Suprapubic skin (tissue), 4 donors: ENCODE measurements at regions not wholly inside any gene's neighbourhood (a gene's known extent, or its start where the extent isn't known, plus 50 kb on each side); places are given as distances from the start of the nearest gene placed in this dataset.

Experiments used
- DNase-seq, 2 donors: peaks; one replicate each; pipeline ENCODE4 v3.0.0-alpha.2; 2019; ENCODE audit warnings: low spot score in 2 of 2
- H3K27ac ChIP-seq: fragments of 200-600 bp; sonication (generic); one replicate; pipeline ENCODE4 v1.5.1; 2019
- H3K27me3 ChIP-seq: fragments of 200-600 bp; sonication (generic); one replicate; pipeline ENCODE4 v1.5.1; 2019
- H3K36me3 ChIP-seq: fragments of 200-600 bp; sonication (generic); one replicate; pipeline ENCODE4 v1.5.1; 2019
- H3K4me1 ChIP-seq: fragments of 200-600 bp; sonication (generic); one replicate; pipeline ENCODE4 v1.5.1; 2019
- H3K4me3 ChIP-seq: fragments of 200-600 bp; sonication (generic); one replicate; pipeline ENCODE4 v1.5.1; 2019; ENCODE audit warnings: mild to moderate bottlenecking
- H3K9me3 ChIP-seq: fragments of 200-600 bp; sonication (generic); one replicate; pipeline ENCODE4 v1.5.1; 2019
- CTCF ChIP-seq, 2 donors: fragments of 200-600 bp in 1 of 2; fragments of 450-650 bp in 1 of 2; sonication (generic) in 1 of 2; IDR thresholded peaks; one replicate each; pipeline ENCODE4 v1.5.1; 2016 to 2019; ENCODE audit warnings: antibody characterized with exemption in 2 of 2, mild to moderate bottlenecking in 1 of 2, moderate library complexity in 1 of 2
- EP300 ChIP-seq: sonication (generic); formaldehyde crosslinking; IDR thresholded peaks from one replicate; pipeline ENCODE4 v1.6.1; 2017; ENCODE audit warnings: antibody characterized with exemption
- POLR2A ChIP-seq, 2 donors: fragments of 450-650 bp; IDR thresholded peaks; one replicate each; pipeline ENCODE4 v1.6.1; 2017; ENCODE audit warnings: antibody characterized with exemption in 2 of 2, mild to moderate bottlenecking in 2 of 2, moderate library complexity in 2 of 2
- POLR2AphosphoS5 ChIP-seq, 3 donors: sonication (generic); formaldehyde crosslinking; IDR thresholded peaks; one replicate each; pipeline ENCODE4 v1.6.1; 2017; ENCODE audit warnings: antibody characterized with exemption in 3 of 3
- whole genome bisulfite sequencing: methylation state at CpG from one replicate; pipeline ENCODE4 v1.1.5; 2018; 5-methylcytosine and 5-hydroxymethylcytosine counted together

- no peaks in the 10 kb centered on the region for H3K4me1 ChIP-seq
- TF ChIP-seq POLR2A (IDR thresholded peaks at IDR 0.05) (no peak), POLR2AphosphoS5 (IDR thresholded peaks at IDR 0.05) (no peak), EP300 (no peak), CTCF (IDR thresholded peaks at IDR 0.05) (no peak)
- no peaks in the 10 kb centered on the region for H3K36me3 ChIP-seq
- H3K27ac ChIP-seq: no peak overlapping the region
- 49% methylated on average over 4 of the region's 4 CpGs for WGBS
- no peak for DNase-seq
- H3K9me3 ChIP-seq: no peaks in the 10 kb centered on the region
- no peak overlapping the region for H3K4me3 ChIP-seq
- no peaks in the 10 kb centered on the region for H3K27me3 ChIP-seq
These were observed 367.2 kb upstream of the SPTLC3 start for GRCh38 chr20:12641619-12642018.

DNA sequence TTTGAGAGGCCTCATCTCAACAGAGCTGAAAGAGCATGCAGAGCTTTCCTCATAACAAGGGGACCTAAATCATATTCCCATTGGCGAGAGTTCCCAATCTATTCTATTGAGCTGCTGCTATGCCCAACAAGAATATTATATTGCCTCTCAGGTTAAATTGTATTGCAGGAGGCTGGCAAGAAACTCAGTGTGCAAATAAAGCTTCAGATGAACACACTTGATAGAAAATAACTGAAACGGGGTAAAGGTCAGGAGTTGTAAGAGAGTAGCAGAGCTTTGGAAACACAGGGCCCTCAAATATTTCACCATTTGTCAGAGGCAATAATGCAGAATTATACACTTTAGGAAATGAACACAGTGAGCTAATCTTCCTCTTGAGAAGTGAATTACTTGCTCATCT lies 364.3 kb upstream of the SPTLC3 start:
- Histone ChIP-seq H3K4me3 (no peak overlapping the region), H3K4me1 (no peaks in the 10 kb centered on the region), H3K27me3 (no peaks in the 10 kb centered on the region), H3K27ac (no peak overlapping the region), H3K9me3 (no peaks in the 10 kb centered on the region), H3K36me3 (no peaks in the 10 kb centered on the region)
- DNase-seq: no peak
- WGBS: 93% methylated on average over 2 of the region's 2 CpGs
- TF ChIP-seq CTCF (IDR thresholded peaks at IDR 0.05): no peak
- no peak for TF ChIP-seq POLR2AphosphoS5 (IDR thresholded peaks at IDR 0.05)
- TF ChIP-seq POLR2A (IDR thresholded peaks at IDR 0.05): no peak
- TF ChIP-seq EP300: no peak

GRCh38 chr20:12649234-12649633 lies 359.5 kb upstream of the SPTLC3 start:
- TF ChIP-seq CTCF (IDR thresholded peaks at IDR 0.05): no peak
- TF ChIP-seq POLR2A (IDR thresholded peaks at IDR 0.05): no peak
- TF ChIP-seq EP300: no peak
- TF ChIP-seq POLR2AphosphoS5 (IDR thresholded peaks at IDR 0.05): no peak
- Histone ChIP-seq H3K4me3 (no peak overlapping the region), H3K36me3 (no peaks in the 10 kb centered on the region), H3K4me1 (no peaks in the 10 kb centered on the region), H3K9me3 (no peaks in the 10 kb centered on the region), H3K27ac (no peak overlapping the region), H3K27me3 (no peaks in the 10 kb centered on the region)
- 58% methylated on average over 2 of the region's 2 CpGs for WGBS
- DNase-seq: no peak

DNA sequence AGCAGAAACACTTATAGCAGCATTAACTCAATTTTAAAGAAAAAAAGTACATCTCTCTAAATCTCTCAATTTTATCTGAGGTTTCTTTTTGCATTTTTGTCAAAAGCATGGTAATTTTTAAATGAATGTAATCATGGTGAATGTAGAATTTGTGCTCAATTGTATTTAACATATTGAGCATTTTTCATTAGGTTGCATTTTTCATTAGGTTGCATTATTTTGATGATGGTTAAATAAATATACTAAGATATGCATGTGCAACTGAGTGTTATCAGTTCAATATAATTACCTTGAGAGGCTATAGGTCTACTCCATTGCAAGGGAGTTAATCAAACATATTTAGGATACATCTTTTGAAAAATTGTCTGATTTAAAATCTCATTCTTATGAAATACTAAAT lies 355.1 kb upstream of the SPTLC3 start:
- H3K36me3 ChIP-seq: no peaks in the 10 kb centered on the region
- H3K9me3 ChIP-seq: no peaks in the 10 kb centered on the region
- DNase-seq: no peak
- no peaks in the 10 kb centered on the region for H3K27me3 ChIP-seq
- H3K27ac ChIP-seq: no peak overlapping the region
- TF ChIP-seq POLR2A (IDR thresholded peaks at IDR 0.05): no peak
- no peak for TF ChIP-seq EP300
- no peak for TF ChIP-seq CTCF (IDR thresholded peaks at IDR 0.05)
- TF ChIP-seq POLR2AphosphoS5 (IDR thresholded peaks at IDR 0.05): no peak
- no peaks in the 10 kb centered on the region for H3K4me1 ChIP-seq
- no peak overlapping the region for H3K4me3 ChIP-seq

- H3K4me3 ChIP-seq: no peak overlapping the region
- H3K4me1 ChIP-seq: no peaks in the 10 kb centered on the region
- no peaks in the 10 kb centered on the region for H3K27me3 ChIP-seq
- H3K36me3 ChIP-seq: no peaks in the 10 kb centered on the region
- 79% methylated on average over 1 of the region's 1 CpG for WGBS
- H3K9me3 ChIP-seq: no peaks in the 10 kb centered on the region
- no peak overlapping the region for H3K27ac ChIP-seq
- no peak for DNase-seq
- TF ChIP-seq POLR2A (IDR thresholded peaks at IDR 0.05) (no peak), POLR2AphosphoS5 (IDR thresholded peaks at IDR 0.05) (no peak), EP300 (no peak), CTCF (IDR thresholded peaks at IDR 0.05) (no peak)
These were observed 348.8 kb upstream of the SPTLC3 start for GRCh38 chr20:12659942-12660341.
